ENCODE measurements at regions not wholly inside any gene's neighbourhood (a gene's known extent, or its start where the extent isn't known, plus 50 kb on each side); places are given as distances from the start of the nearest gene placed in this dataset.
A peak's percentile ranks its signal among the peaks of the same experiment; 100 is the strongest.

DNA sequence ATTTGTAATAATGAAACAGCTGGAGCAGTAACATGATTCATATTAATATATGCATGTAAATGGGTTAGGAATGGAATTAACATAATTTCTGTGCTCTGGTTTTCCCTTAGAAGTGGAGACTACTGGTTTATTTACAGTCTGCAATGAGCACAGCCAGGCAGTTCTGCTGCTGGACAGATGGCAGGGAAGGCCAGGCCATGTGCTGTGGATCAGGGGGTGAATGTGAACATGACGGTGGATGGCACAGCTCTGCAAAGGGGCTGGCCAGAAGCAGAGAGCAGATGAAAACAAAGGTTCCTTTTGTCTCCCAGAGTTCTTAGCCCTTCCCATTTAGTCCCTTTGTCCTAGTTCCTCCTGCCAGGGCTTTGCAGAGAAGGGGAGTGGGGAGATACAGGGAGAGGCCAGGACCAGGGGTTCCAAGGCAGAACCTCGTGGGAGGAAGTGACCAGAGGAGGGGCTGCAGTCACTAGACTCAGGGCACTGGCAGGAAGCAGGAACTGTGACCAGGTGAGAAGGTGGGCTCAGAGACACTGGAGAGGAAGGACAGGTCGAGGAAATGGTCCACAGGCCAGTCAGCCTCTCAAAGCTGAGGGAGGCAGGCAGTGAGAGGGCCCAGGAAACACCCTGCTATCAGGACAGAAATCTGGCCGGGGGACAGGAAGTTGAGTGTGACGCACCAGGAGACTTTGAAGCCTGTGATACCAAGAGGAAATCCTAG, 112.9 kb upstream of the ATP8B1 start:
- DNase-seq (ENCODE audit: low read depth) = no peak

DNA sequence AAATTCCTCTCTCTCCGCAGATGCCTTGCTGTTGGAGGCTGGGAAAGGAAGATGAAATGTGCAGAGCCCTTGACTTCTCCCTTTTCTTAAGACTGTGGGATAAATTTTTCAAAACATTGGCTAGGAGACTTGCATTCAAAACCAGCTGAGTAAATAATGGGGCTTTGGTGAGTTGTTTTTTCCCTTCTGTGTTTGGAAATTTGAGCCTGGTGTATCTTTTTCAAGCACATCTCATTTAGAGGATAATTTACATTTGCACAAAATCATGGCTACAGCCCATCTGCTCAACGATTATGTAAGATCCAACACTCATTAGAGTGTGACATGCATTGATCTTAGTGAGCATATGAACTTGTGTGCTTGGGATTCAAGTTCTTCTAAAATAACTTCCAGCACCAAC, 112.1 kb upstream of the ATP8B1 start:
- no peak for DNase-seq (ENCODE audit: low read depth)

DNA sequence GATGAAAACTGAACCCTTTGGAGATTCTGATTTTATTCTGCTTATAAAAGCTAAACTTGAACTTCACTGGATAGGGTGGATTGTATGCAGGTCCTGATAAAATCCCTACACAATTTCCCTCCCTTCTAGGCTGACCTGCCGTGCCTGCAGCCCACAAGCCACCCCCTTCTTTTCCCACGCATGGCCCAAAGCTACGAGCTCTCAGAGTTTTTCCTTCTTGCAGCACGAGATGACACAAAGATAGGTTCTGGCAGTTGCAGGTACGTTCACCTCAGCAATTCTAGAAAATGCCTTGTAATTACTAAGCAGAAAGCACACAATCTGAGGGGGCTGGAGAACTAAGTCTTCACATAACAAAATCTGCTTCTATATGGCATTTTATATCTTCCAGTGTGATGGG, 110.6 kb upstream of the ATP8B1 start:
- DNase-seq (ENCODE audit: low read depth) = no peak

- DNase-seq (ENCODE audit: low read depth) = no peak
Measured at GRCh38 chr18:57910817-57911216, 107.7 kb upstream of the ATP8B1 start.

DNA sequence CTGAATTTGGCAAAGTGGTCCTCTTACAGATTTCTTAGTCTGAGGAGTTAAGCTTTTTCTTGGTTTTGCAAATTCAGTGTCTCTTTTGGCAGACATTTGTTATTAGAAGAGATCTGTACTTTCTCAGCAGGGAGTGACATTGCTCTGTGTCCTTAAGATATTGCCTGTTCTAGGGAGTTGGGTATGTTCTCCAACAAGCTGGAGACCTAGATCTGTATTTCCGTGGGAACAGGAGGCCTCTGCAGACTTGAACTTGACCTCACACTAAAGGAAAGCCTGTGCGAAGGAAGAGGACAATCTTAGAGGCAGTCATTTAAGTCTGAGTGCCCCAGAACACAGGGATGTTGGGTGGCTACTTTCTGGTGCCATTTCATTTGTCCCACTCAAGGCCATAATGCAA, 107.0 kb upstream of the ATP8B1 start:
- DNase-seq (ENCODE audit: low read depth) = no peak

DNA sequence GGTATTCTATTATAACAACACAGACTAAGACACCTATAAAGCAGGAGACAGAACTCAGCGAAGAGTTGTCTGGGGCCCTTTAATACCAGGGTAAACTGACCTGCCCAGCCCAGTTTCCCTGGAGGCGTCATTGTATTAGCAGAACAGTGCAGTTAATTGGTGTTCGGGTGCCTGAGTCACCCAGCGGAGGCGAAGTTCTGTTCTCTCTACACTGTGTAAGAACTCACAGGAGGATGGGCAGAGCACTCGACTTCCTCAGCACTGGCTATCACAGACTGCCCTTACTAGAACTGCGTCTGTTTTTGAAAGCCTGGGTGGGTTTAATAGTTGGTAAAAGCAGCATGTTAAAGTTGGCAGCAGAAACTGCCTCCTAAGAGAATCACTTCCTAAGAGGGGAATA, 106.5 kb upstream of the ATP8B1 start:
- no peak for DNase-seq (ENCODE audit: low read depth)

DNA sequence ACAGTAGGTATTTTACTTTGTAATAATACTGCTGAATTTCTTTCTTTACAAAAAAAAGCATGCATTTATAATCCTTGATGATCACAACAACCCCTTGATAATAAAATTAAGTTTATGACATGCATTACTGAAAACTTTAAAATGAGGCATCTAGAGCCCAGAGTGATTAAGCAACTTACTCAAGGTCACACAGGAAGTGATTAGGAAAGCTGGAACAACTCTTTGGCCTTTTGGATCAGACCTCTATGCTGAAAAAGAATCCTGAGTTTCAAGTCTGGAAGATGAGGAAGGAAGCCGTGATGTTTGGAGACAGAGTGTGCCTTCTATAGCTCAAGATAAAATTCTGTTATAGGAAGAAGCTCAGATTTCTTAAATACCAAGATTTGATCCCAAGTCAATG, 105.0 kb upstream of the ATP8B1 start:
- DNase-seq (ENCODE audit: low read depth) = no peak

GRCh38 chr18:57907550-57907949, 104.4 kb upstream of the ATP8B1 start:
- no peak for DNase-seq (ENCODE audit: low read depth)

DNA sequence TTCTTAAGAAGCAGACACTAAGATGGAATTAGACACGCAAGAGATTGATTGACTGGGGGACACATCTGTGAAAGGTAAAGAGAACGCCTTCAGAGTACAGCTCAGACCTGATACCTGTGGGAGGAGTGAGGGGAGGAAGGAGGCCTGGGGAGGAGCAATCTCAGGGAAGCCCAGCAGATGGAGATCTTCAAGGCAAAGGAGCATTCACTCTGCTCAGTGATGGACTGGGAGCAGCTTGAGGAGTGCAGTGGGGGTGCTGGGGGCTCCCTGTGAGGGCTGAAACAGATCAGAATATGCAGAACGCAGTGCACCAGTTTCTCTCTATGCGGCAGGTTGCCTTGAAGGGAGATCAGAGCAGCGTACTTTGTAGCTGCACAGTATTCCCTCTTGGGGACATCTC, 103.7 kb upstream of the ATP8B1 start:
- no peak for DNase-seq (ENCODE audit: low read depth)

- DNase-seq (ENCODE audit: low read depth) = no peak
Measured at GRCh38 chr18:57904535-57904934, 101.4 kb upstream of the ATP8B1 start.

DNA sequence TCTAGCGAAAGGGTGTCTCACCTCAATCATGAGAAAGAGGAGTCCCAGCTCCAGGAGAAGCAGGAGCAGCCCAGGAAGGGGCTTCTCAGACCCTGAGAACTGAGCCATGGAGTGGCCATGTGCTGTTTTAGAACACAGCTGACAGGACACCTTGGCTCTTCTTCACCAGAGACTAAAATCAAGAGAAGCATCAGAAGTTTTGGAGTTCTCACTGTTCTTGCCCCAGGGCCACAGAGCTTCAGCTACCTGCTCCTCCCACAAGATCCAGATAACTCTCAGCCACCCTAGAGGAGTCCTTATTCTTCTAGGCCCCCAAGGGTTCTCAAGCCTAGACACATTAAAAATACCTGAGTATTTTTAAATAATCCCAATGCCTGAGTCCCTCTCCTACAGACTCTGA, 99.6 kb upstream of the ATP8B1 start:
- no peak for DNase-seq (ENCODE audit: low read depth)

DNA sequence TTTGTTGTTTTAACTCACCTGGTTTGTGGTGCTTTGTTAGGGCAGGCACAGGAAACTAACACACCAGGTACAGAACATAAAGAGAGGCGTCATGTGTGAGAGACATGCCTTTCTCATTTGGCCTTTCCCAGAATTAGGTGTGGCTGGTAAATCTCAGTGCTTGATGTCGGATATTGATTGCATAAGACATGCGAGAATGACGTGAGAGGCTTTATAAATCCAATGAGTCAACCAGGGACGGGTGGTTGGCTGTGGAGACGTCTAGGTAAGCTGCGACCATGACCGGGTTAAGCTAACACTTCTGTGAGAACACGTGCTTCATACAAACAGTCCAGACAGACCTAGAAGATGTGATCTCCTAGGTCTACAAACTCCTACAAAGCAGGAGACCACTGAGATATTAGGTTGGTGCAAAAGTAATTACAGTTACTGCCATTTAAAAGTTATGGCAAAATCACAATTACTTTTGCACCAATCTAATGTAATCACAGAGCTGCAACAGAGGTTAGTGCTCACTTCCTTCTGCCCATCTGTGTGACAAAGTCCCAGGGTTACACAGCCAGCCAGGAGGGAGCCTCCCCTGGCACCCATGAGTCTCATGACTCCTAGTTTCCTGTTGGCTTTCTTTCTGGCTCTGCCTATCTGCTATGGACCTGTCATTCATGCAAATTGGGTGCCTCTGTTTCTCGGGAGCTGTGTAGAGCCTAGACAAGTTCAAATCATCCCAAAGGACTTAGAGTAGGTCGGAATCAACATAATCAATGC, 98.9 kb upstream of the ATP8B1 start:
- DNase-seq (ENCODE audit: low read depth) = no peak

- DNase-seq (ENCODE audit: low read depth) = no peak
Measured at GRCh38 chr18:57900906-57901435, 97.9 kb upstream of the ATP8B1 start.

- DNase-seq (ENCODE audit: low read depth) = peak; percentile 55
Measured at GRCh38 chr18:57898506-57899124, 95.5 kb upstream of the ATP8B1 start.

- no peak for DNase-seq (ENCODE audit: low read depth)
Measured at GRCh38 chr18:57895182-57895581, 92.1 kb upstream of the ATP8B1 start.

DNA sequence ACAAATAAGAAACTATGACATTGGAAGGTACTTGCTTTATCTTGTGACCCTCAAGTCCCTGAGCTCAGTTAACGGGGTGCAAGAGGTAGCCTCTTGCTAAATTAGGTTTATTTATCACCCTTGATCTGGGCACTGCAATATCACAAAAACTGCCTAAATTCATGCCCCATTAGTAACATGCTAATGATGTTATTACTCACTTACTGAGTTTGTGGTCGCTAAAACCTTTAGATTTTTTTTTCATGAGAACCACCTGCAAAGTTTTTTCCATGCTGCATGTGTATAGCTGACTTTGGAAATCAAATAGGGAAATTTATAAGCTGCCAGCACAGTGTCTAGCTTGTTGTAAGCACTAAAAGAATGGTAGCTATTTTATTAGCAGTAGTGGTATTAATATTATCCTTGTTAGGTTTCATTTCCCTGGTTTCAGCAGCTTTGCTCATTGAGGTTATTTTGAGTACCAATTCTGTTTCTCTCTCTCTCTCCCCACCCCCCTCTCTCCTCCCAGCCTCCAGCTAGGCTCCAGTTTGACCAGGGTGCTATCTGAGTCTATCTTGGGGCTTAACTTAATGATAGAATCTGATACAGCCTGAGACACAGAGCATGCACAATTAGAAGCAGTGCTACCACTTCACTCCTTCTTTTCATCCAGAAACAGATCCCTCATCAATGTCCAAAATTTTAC, 88.7 kb upstream of the ATP8B1 start:
- DNase-seq (ENCODE audit: low read depth) = no peak

- no peak for DNase-seq (ENCODE audit: low read depth)
Measured at GRCh38 chr18:57890266-57890665, 87.2 kb upstream of the ATP8B1 start.

DNA sequence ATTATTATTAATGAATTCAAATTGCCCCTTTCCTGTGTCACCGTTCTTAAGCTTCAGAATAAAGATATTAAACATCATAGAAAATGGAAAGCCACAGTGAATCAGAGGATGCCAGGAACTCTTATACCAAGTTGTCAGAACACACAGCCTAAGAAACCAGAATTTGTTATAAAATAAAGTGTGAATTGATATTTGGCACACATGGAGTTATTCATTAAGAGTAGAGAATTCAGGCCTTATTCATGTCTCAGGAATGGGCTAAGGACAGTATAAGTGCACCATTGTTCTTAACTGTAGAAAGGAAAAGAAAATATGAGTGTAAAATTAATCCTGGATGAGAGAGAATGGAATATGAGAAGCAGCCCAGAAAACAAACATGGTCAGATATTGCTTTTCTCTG, 86.7 kb upstream of the ATP8B1 start:
- DNase-seq (ENCODE audit: low read depth) = no peak

- no peak for DNase-seq (ENCODE audit: low read depth)
Measured at GRCh38 chr18:57887543-57888383, 84.6 kb upstream of the ATP8B1 start.

DNA sequence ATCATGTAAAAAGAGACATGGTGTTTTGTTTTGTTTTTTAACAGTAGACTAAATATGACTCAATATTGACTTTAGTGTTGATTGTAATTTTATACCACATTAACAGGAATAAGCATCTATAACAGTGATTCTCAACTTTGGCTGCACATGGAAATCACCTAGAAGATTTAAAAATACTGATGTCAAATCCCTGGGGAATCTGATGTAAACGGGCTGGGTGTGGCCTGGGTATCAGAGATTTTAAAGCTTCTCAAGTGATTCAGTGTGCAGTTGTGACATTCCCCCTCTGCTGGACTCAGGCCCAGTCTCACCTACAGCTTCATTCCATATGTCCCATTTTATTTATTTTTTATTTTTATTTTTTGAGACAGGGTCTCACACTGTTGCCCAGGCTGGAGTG, 82.8 kb upstream of the ATP8B1 start:
- no peak for DNase-seq (ENCODE audit: low read depth)

DNA sequence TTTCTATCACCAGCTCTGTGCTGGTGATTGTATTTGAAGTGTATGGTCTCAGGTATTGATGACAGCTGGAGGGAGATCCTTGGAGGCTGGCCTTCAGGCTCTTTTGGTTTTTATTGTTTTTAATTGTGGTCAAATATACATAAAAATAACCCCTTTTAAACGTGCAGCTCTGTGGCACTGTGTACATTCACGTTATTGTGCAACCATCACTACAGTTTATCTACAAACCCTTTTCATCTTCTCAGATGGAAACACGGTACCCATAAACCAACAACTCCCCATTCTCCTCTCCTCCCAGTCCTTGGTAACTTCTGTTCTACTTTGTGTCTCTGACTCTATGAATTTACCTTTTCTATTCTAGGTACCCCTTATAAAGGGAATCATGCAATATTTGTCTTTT, 79.3 kb upstream of the ATP8B1 start:
- no peak for DNase-seq (ENCODE audit: low read depth)

Data from HS-5 (cell line).